ENCODE measurements at regions not wholly inside any gene's neighbourhood (a gene's known extent, or its start where the extent isn't known, plus 50 kb on each side); places are given as distances from the start of the nearest gene placed in this dataset.

DNA sequence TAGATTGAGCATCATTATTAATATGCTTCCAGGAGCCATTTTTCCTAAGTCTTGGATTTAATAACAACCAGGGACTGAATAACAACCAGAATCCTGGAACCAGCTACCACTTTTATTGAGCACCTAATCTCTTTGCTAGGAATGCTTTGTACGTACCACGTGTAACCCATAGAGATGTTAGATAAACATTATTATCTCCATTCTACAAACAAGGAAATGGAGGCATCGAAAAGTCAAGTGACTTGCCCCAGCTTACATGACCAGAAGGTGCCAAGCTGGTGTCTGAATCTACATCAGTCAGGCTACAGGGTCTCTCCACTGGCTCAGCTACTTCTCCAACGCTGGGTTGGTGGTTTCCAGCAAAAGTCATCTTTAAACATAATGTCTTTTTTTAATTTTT is 256.1 kb upstream of the ANKRD55 start:
- intact Hi-C loops (cut with micrococcal nuclease), result no loop called here
- Histone ChIP-seq H3K9ac (ENCODE audit: insufficient read depth, low read length, poor library complexity, severe bottlenecking) (no peak overlapping the region), H3K4me3 (replicated peaks in 1 of 3; ENCODE audit: low read depth in 2 of 3, low read length in 3 of 3) (no peak overlapping the region), H3K27ac (ENCODE audit: low read depth in 1 of 2, low read length in 2 of 2) (no peak overlapping the region), H3K36me3 (replicated peaks in 1 of 2; ENCODE audit: control insufficient read depth in 1 of 2, insufficient read depth in 2 of 2, low read length in 2 of 2) (no peaks in the 10 kb centered on the region), H2AFZ (ENCODE audit: insufficient read depth, low read depth, low read length, poor library complexity, severe bottlenecking) (no peak overlapping the region), H4K20me1 (ENCODE audit: insufficient read depth, low read length) (no peaks in the 10 kb centered on the region), H3K9me3 (replicated peaks in 1 of 2; ENCODE audit: control insufficient read depth in 1 of 2, insufficient read depth in 1 of 2, low read length in 2 of 2) (peaks cover 4 to 7% of the 10 kb centered on the region in 2 donors), H3K79me2 (ENCODE audit: insufficient read depth, low read length) (no peaks in the 10 kb centered on the region), H3K4me2 (replicated peaks; ENCODE audit: extremely low read depth, low read length, poor library complexity, severe bottlenecking) (no peak overlapping the region), H3K4me1 (ENCODE audit: control insufficient read depth in 1 of 2, insufficient read depth in 2 of 2, low read length in 2 of 2) (peaks cover 5% of the 10 kb centered on the region in 2 donors), H3K27me3 (ENCODE audit: control insufficient read depth in 2 of 2, insufficient read depth in 2 of 2, low read length in 2 of 2) (no peaks in the 10 kb centered on the region)
- Mint-ChIP-seq H3K4me3 (no peak overlapping the region), H3K36me3 (peaks cover 2 to 7% of the 10 kb centered on the region in 2 donors), H3K27me3 (ENCODE audit: low read depth in 3 of 3) (peaks cover 0 to 6% (median 0%) of the 10 kb centered on the region in 3 donors), H3K27ac (no peak overlapping the region), H3K9me3 (peaks cover 6 to 18% (median 12%) of the 10 kb centered on the region in 7 donors), H3K4me1 (peaks cover 7% of the 10 kb centered on the region)
- no peak for DNase-seq
- TF ChIP-seq, protein P1, sequence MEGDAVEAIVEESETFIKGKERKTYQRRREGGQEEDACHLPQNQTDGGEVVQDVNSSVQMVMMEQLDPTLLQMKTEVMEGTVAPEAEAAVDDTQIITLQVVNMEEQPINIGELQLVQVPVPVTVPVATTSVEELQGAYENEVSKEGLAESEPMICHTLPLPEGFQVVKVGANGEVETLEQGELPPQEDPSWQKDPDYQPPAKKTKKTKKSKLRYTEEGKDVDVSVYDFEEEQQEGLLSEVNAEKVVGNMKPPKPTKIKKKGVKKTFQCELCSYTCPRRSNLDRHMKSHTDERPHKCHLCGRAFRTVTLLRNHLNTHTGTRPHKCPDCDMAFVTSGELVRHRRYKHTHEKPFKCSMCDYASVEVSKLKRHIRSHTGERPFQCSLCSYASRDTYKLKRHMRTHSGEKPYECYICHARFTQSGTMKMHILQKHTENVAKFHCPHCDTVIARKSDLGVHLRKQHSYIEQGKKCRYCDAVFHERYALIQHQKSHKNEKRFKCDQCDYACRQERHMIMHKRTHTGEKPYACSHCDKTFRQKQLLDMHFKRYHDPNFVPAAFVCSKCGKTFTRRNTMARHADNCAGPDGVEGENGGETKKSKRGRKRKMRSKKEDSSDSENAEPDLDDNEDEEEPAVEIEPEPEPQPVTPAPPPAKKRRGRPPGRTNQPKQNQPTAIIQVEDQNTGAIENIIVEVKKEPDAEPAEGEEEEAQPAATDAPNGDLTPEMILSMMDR (IDR thresholded peaks at IDR 0.05), result no peak
- 100% methylated on average over 1 of the region's 4 CpGs for WGBS (ENCODE audit: insufficient coverage)

DNA sequence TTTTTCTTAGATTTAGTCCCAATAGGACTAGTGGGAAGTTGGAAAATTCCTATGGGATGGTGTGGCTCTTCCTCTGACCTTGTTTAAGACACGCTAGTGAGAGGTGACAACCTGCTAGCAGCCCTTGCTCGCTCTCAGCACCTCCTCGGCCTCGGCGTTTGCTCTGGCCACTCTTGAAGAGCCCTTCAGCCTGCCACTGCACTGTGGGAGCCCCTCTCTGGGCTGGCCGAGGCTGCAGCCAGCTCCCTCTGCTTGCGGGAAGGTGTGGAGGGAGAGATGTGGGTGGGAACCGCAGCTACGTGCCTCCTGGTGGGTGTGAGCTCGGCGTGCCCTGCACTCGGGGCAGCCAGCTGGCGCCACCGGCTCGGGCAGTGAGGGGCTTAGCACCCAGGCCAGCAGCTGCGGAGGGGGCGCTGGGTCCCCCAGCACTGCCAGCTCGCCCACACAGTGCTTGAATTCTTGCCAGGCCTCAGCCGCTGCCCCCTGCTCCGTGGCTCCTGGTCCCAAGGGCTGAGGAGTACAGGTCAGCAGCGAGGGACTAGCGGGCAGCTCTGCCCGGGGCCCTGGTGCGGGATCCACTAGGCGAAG is 254.5 kb upstream of the ANKRD55 start:
- Mint-ChIP-seq H3K9me3 (peaks cover 6 to 18% (median 12%) of the 10 kb centered on the region in 7 donors), H3K4me1 (peaks cover 11% of the 10 kb centered on the region), H3K27ac (no peak overlapping the region), H3K27me3 (ENCODE audit: low read depth in 3 of 3) (peaks cover 0 to 10% (median 0%) of the 10 kb centered on the region in 3 donors), H3K36me3 (peaks cover 2 to 7% of the 10 kb centered on the region in 2 donors), H3K4me3 (no peak overlapping the region)
- no peaks in the 10 kb centered on the region for H3K27me3 ChIP-seq (ENCODE audit: control insufficient read depth in 2 of 2, insufficient read depth in 2 of 2, low read length in 2 of 2)
- no peak overlapping the region for H3K9ac ChIP-seq (ENCODE audit: insufficient read depth, low read length, poor library complexity, severe bottlenecking)
- no peak overlapping the region for H2AFZ ChIP-seq (ENCODE audit: insufficient read depth, low read depth, low read length, poor library complexity, severe bottlenecking)
- no peak for DNase-seq
- TF ChIP-seq, protein P1 (IDR thresholded peaks at IDR 0.05), result no peak
- H3K4me1 ChIP-seq (ENCODE audit: control insufficient read depth in 1 of 2, insufficient read depth in 2 of 2, low read length in 2 of 2), result peaks cover 8% of the 10 kb centered on the region in 2 donors
- H3K27ac ChIP-seq (ENCODE audit: low read depth in 1 of 2, low read length in 2 of 2), result no peak overlapping the region
- no peaks in the 10 kb centered on the region for H3K36me3 ChIP-seq (replicated peaks in 1 of 2; ENCODE audit: control insufficient read depth in 1 of 2, insufficient read depth in 2 of 2, low read length in 2 of 2)
- H3K4me2 ChIP-seq (replicated peaks; ENCODE audit: extremely low read depth, low read length, poor library complexity, severe bottlenecking), result no peak overlapping the region
- H3K9me3 ChIP-seq (replicated peaks in 1 of 2; ENCODE audit: control insufficient read depth in 1 of 2, insufficient read depth in 1 of 2, low read length in 2 of 2), result peaks cover 4 to 7% of the 10 kb centered on the region in 2 donors
- no peaks in the 10 kb centered on the region for H3K79me2 ChIP-seq (ENCODE audit: insufficient read depth, low read length)
- intact Hi-C loops (cut with micrococcal nuclease), result no loop called here
- H3K4me3 ChIP-seq (replicated peaks in 1 of 3; ENCODE audit: low read depth in 2 of 3, low read length in 3 of 3), result no peak overlapping the region
- WGBS (ENCODE audit: insufficient coverage), result 91% methylated on average over 21 of the region's 25 CpGs
- no peaks in the 10 kb centered on the region for H4K20me1 ChIP-seq (ENCODE audit: insufficient read depth, low read length)
